ENCODE measurements at regions not wholly inside any gene's neighbourhood (a gene's known extent, or its start where the extent isn't known, plus 50 kb on each side); places are given as distances from the start of the nearest gene placed in this dataset.

- DNase-seq: peak; percentile 44
These were observed 123.5 kb downstream of the MAP3K7 start for GRCh38 chr6:90463359-90463758.

- no peak for DNase-seq
These were observed 124.8 kb downstream of the MAP3K7 start for GRCh38 chr6:90462102-90462501.

- no peak for DNase-seq
These were observed 125.5 kb downstream of the MAP3K7 start for GRCh38 chr6:90461383-90461782.

GRCh38 chr6:90460051-90460450 is 126.8 kb downstream of the MAP3K7 start:
- peak; percentile 66 for DNase-seq

- no peak for DNase-seq
These were observed 127.6 kb downstream of the MAP3K7 start for GRCh38 chr6:90459225-90459758.

- DNase-seq: peak; percentile 94
These were observed 128.3 kb downstream of the MAP3K7 start for GRCh38 chr6:90458353-90459224.

- no peak for DNase-seq
These were observed 129.0 kb downstream of the MAP3K7 start for GRCh38 chr6:90457867-90458259.

- peak; percentile 65 for DNase-seq
These were observed 129.6 kb downstream of the MAP3K7 start for GRCh38 chr6:90456997-90457866.

- no peak for DNase-seq
These were observed 130.9 kb downstream of the MAP3K7 start for GRCh38 chr6:90456001-90456400.

- no peak for DNase-seq
These were observed 131.9 kb downstream of the MAP3K7 start for GRCh38 chr6:90454836-90455427.

- no peak for DNase-seq
These were observed 136.5 kb downstream of the MAP3K7 start for GRCh38 chr6:90450268-90450953.

GRCh38 chr6:90449311-90449710 is 137.6 kb downstream of the MAP3K7 start:
- DNase-seq: no peak

GRCh38 chr6:90448836-90449235 is 138.0 kb downstream of the MAP3K7 start:
- DNase-seq: no peak

GRCh38 chr6:90446164-90446563 is 140.7 kb downstream of the MAP3K7 start:
- DNase-seq: no peak

- DNase-seq: peak; percentile 48
These were observed 141.3 kb downstream of the MAP3K7 start for GRCh38 chr6:90445533-90446108.

- DNase-seq: no peak
These were observed 142.6 kb downstream of the MAP3K7 start for GRCh38 chr6:90444160-90444714.

- DNase-seq: no peak
These were observed 144.5 kb downstream of the MAP3K7 start for GRCh38 chr6:90442366-90442765.

- DNase-seq: no peak
These were observed 144.1 kb upstream of the BACH2 start for GRCh38 chr6:90440586-90441283.

GRCh38 chr6:90439586-90439985 is 142.9 kb upstream of the BACH2 start:
- DNase-seq: no peak

- no peak for DNase-seq
These were observed 139.8 kb upstream of the BACH2 start for GRCh38 chr6:90436403-90436802.

- DNase-seq: no peak
These were observed 138.7 kb upstream of the BACH2 start for GRCh38 chr6:90435207-90435899.
